Caco-2 (cell line): ENCODE measurements at regions not wholly inside any gene's neighbourhood (a gene's known extent, or its start where the extent isn't known, plus 50 kb on each side); places are given as distances from the start of the nearest gene placed in this dataset.

Experiments
- BruUV-seq: library from RNA; stranded (reverse); fragments of 400-500 nt; replicated peaks from 2 replicates; lab custom pipeline; 2021; lab: Mats Ljungman, UMichigan
- CTCF ChIA-PET: fragments of 300-600 bp; sonication (Branson Sonifier 250); formaldehyde crosslinking; loops from one replicate; lab custom pipeline; 2022; ENCODE audit warnings: antibody characterized with exemption; lab: Charles Lee
- POLR2A ChIA-PET: fragments of 300-600 bp; sonication (Branson Sonifier 250); formaldehyde crosslinking; loops from one replicate; lab custom pipeline; 2022; ENCODE audit warnings: antibody characterized with exemption; lab: Charles Lee
- DNase-seq, 2 experiments: peaks; one replicate each; pipeline versions ENCODE4 v3.0.0 to v3.0.0-alpha.2; 2020 to 2022
- H3K27me3 ChIP-seq: replicated peaks from 2 replicates; pipeline ENCODE4 v1.6.0; 2011; ENCODE audit warnings: low read length; ENCODE audit not compliant: control insufficient read depth, insufficient read depth
- H3K36me3 ChIP-seq: 2 replicates; pipeline ENCODE4 v1.5.1; 2011; ENCODE audit warnings: low read length; ENCODE audit not compliant: control insufficient read depth, insufficient read depth
- H3K4me1 ChIP-seq: fragments of 250-450 bp; sonication (Bioruptor Pico); 2 replicates; pipeline ENCODE4 v1.5.1; 2020; ENCODE audit warnings: mild to moderate bottlenecking
- H3K4me3 ChIP-seq: 2 replicates; pipeline ENCODE4 v1.5.1; 2011; ENCODE audit warnings: low read depth, mild to moderate bottlenecking, control low read depth, low read length
- H3K9me3 ChIP-seq: fragments of 250-450 bp; sonication (Bioruptor Pico); 2 replicates; pipeline ENCODE4 v1.5.1; 2020; ENCODE audit warnings: mild to moderate bottlenecking, moderate library complexity
- H3K27ac Mint-ChIP-seq: one replicate; pipeline ENCODE4 v1.8.0; 2022; ENCODE audit warnings: mixed read lengths; ENCODE audit not compliant: unreplicated experiment
- H3K27me3 Mint-ChIP-seq: one replicate; pipeline ENCODE4 v1.8.0; 2022; ENCODE audit warnings: mixed read lengths; ENCODE audit not compliant: insufficient read depth, unreplicated experiment
- H3K36me3 Mint-ChIP-seq: one replicate; pipeline ENCODE4 v1.8.0; 2022; ENCODE audit warnings: mild to moderate bottlenecking, mixed read lengths; ENCODE audit not compliant: insufficient read depth, unreplicated experiment
- H3K4me1 Mint-ChIP-seq: one replicate; pipeline ENCODE4 v1.8.0; 2022; ENCODE audit warnings: low read depth, mixed read lengths; ENCODE audit not compliant: unreplicated experiment
- H3K4me3 Mint-ChIP-seq: one replicate; pipeline ENCODE4 v1.8.0; 2022; ENCODE audit warnings: mild to moderate bottlenecking, moderate library complexity, mixed read lengths; ENCODE audit not compliant: unreplicated experiment
- H3K9me3 Mint-ChIP-seq: one replicate; pipeline ENCODE4 v1.8.0; 2022; ENCODE audit warnings: mixed read lengths; ENCODE audit not compliant: unreplicated experiment
- CTCF ChIP-seq, 2 experiments: fragments of 200-600 bp in 1 of 2; IDR thresholded peaks; 1 replicate in 1 of 2; 2 replicates in 1 of 2; pipeline versions ENCODE4 v1.5.1 to v1.8.0; 2011 to 2022; ENCODE audit warnings: antibody characterized with exemption in 1 of 2, control low read depth in 1 of 2, inconsistent platforms in 1 of 2, low read depth in 1 of 2, low read length in 1 of 2, mild to moderate bottlenecking in 1 of 2, moderate library complexity in 1 of 2; ENCODE audit not compliant: insufficient read depth in 1 of 2, severe bottlenecking in 1 of 2, unreplicated experiment in 1 of 2
- intact Hi-C: fragments of 100-400 bp; cut with micrococcal nuclease; formaldehyde crosslinking; loops from one replicate; pipeline ENCODE4 v1.10.0; 2022; ENCODE audit not compliant: unreplicated experiment

- no peaks in the 10 kb centered on the region for H3K4me1 Mint-ChIP-seq
- Histone ChIP-seq H3K27me3 (no peaks in the 10 kb centered on the region; the same call in 1 of the 2 replicates), H3K36me3 (no peaks in the 10 kb centered on the region), H3K9me3 (no peaks in the 10 kb centered on the region), H3K4me3 (no peak overlapping the region), H3K4me1 (no peaks in the 10 kb centered on the region)
- intact Hi-C loops: no loop called here
- H3K27ac Mint-ChIP-seq: no peak overlapping the region
- BruUV-seq: no TSS peak
- DNase-seq: no peak
- ChIA-PET CTCF (no interaction called here), POLR2A (no interaction called here)
- H3K9me3 Mint-ChIP-seq: no peaks in the 10 kb centered on the region
- H3K4me3 Mint-ChIP-seq: no peak overlapping the region
- TF ChIP-seq CTCF (IDR thresholded peaks at IDR 0.05; ENCODE audit: insufficient read depth in 1 of 2, low read depth in 1 of 2, low read length in 1 of 2, severe bottlenecking in 1 of 2, unreplicated experiment in 1 of 2): no peak
- no peaks in the 10 kb centered on the region for H3K36me3 Mint-ChIP-seq
- H3K27me3 Mint-ChIP-seq: peaks cover 14% of the 10 kb centered on the region
Measured at GRCh38 chr12:11973396-11973795, 97.3 kb upstream of the BCL2L14 start.

GRCh38 chr12:11976005-11976404, 94.7 kb upstream of the BCL2L14 start:
- Histone ChIP-seq H3K4me3 (no peak overlapping the region), H3K27me3 (no peaks in the 10 kb centered on the region; the same call in 1 of the 2 replicates), H3K36me3 (no peaks in the 10 kb centered on the region), H3K4me1 (no peaks in the 10 kb centered on the region), H3K9me3 (no peaks in the 10 kb centered on the region)
- CTCF ChIA-PET: no interaction called here
- no TSS peak for BruUV-seq
- TF ChIP-seq CTCF (IDR thresholded peaks at IDR 0.05; ENCODE audit: insufficient read depth in 1 of 2, low read depth in 1 of 2, low read length in 1 of 2, severe bottlenecking in 1 of 2, unreplicated experiment in 1 of 2): no peak
- no peaks in the 10 kb centered on the region for H3K36me3 Mint-ChIP-seq
- no peak overlapping the region for H3K27ac Mint-ChIP-seq
- H3K9me3 Mint-ChIP-seq: no peaks in the 10 kb centered on the region
- POLR2A ChIA-PET: no interaction called here
- no peak for DNase-seq
- intact Hi-C loops: no loop called here
- no peak overlapping the region for H3K4me3 Mint-ChIP-seq
- H3K4me1 Mint-ChIP-seq: no peaks in the 10 kb centered on the region
- peaks cover 11% of the 10 kb centered on the region for H3K27me3 Mint-ChIP-seq

- CTCF ChIA-PET: no interaction called here
- no TSS peak for BruUV-seq
- POLR2A ChIA-PET: interaction anchor here (0.7 kb wide), 1 partner anchor 396 kb away, joined by 4 read pairs; no protein-coding TSS in a partner anchor
Measured at GRCh38 chr12:11978726-11979384, 91.9 kb upstream of the BCL2L14 start.

More at GRCh38 chr12:11978726-11979384, 91.9 kb upstream of the BCL2L14 start:
- no peaks in the 10 kb centered on the region for H3K4me1 ChIP-seq
- H3K27me3 ChIP-seq: no peaks in the 10 kb centered on the region
- no peak overlapping the region for H3K27ac Mint-ChIP-seq
- H3K4me1 Mint-ChIP-seq: no peaks in the 10 kb centered on the region
- intact Hi-C loops: no loop called here
- no peak for TF ChIP-seq CTCF (IDR thresholded peaks at IDR 0.05; ENCODE audit: insufficient read depth in 1 of 2, low read depth in 1 of 2, low read length in 1 of 2, severe bottlenecking in 1 of 2, unreplicated experiment in 1 of 2)
- H3K9me3 Mint-ChIP-seq: no peaks in the 10 kb centered on the region
- H3K9me3 ChIP-seq: no peaks in the 10 kb centered on the region
- no peak overlapping the region for H3K4me3 ChIP-seq
- H3K36me3 Mint-ChIP-seq: no peaks in the 10 kb centered on the region
- H3K36me3 ChIP-seq: no peaks in the 10 kb centered on the region
- H3K27me3 Mint-ChIP-seq: peaks cover 13% of the 10 kb centered on the region
- DNase-seq: no peak
- no peak overlapping the region for H3K4me3 Mint-ChIP-seq
